ENCODE measurements at regions not wholly inside any gene's neighbourhood (a gene's known extent, or its start where the extent isn't known, plus 50 kb on each side); places are given as distances from the start of the nearest gene placed in this dataset.

DNA sequence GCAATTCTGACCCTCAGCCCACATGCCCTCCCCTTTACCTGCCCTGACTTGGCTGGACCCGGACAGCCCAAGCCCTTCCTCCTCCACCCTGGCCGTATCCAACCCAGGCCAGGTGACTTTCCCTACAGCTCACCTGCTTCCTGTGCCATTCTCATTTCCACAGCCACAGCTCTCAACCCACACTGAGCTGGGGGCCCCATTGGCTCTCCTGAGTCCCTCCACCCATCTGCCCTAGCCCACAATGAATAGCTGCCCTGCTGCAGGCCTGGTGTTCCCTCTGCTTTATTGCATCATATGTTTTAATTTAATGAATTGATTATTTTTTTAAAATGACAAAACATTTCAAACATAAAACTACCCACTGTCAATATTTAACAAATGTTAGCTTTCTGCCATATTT is 118.5 kb upstream of the BACH2 start:
- 63 to 87% (median 70%) methylated on average over 2 of the region's 2 CpGs for WGBS, 3 donors
- FAIRE-seq (no peak), DNase-seq (no peak)
- Histone ChIP-seq H3K27ac (ENCODE audit: low read depth in 1 of 3, low read length in 2 of 3) (no peak overlapping the region), H3K36me3 (ENCODE audit: control insufficient read depth in 3 of 3, insufficient read depth in 2 of 3, low read depth in 1 of 3, low read length in 3 of 3) (no peaks in the 10 kb centered on the region), H3K4me1 (ENCODE audit: control insufficient read depth in 3 of 3, insufficient read depth in 2 of 3, low read depth in 1 of 3, low read length in 2 of 3) (no peaks in the 10 kb centered on the region), H3K27me3 (ENCODE audit: control insufficient read depth in 3 of 3, insufficient read depth in 3 of 3, low read length in 3 of 3) (peaks cover 0 to 5% (median 0%) of the 10 kb centered on the region in 3 donors), H3K4me3 (ENCODE audit: low read depth in 1 of 3, low read length in 3 of 3) (no peak overlapping the region), H3K9me3 (ENCODE audit: control insufficient read depth in 2 of 2, insufficient read depth in 1 of 2, low read depth in 1 of 2, low read length in 1 of 2) (no peaks in the 10 kb centered on the region)

DNA sequence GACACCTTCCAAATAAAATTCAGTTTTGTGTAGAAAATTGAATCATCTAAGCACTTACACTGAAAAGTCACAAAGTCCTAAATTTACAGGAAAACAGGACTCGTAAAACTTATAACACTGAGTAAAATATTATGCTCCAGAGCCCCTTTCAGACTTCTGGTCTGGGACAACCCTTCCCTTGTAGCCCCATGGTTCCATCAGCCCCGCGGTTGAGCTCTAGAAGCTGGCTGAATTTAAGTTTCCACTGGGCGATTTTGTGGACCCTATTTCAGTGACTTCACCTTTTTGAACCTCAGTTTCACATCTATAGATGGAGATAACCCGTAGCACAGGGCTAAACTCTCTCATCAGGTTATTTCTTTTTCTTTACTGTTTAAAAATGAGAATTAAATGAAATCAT is 117.7 kb upstream of the BACH2 start:
- Histone ChIP-seq H3K27ac (ENCODE audit: low read depth in 1 of 3, low read length in 2 of 3) (no peak overlapping the region), H3K9me3 (ENCODE audit: control insufficient read depth in 2 of 2, insufficient read depth in 1 of 2, low read depth in 1 of 2, low read length in 1 of 2) (no peaks in the 10 kb centered on the region), H3K4me3 (ENCODE audit: low read depth in 1 of 3, low read length in 3 of 3) (no peak overlapping the region), H3K36me3 (ENCODE audit: control insufficient read depth in 3 of 3, insufficient read depth in 2 of 3, low read depth in 1 of 3, low read length in 3 of 3) (no peaks in the 10 kb centered on the region), H3K4me1 (ENCODE audit: control insufficient read depth in 3 of 3, insufficient read depth in 2 of 3, low read depth in 1 of 3, low read length in 2 of 3) (no peaks in the 10 kb centered on the region), H3K27me3 (ENCODE audit: control insufficient read depth in 3 of 3, insufficient read depth in 3 of 3, low read length in 3 of 3) (peaks cover 0 to 5% (median 0%) of the 10 kb centered on the region in 3 donors)
- WGBS, 3 donors = 51 to 64% (median 58%) methylated on average over 5 of the region's 5 CpGs
- no peak for DNase-seq
- no peak for FAIRE-seq

DNA sequence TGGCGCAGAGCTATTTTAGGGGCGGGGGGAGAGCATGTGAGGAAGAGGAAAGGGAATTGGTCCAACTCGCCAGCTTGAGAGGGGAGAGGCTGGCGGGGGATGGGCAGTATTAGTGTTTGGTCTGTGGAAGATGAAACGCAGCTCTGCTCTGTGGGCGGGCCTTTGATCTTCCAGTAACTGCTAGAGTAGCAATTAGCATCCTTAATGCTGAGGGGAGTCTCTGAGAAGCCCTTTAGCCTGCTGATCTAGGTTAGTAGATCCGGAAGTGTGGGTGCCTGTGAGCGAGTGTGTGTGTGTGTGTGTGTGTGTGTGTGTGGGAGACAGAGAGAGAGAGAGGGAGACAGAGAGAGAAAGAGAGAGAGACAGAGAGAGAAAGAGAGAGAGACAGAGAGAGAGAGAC is 117.2 kb upstream of the BACH2 start:
- Histone ChIP-seq H3K36me3 (ENCODE audit: control insufficient read depth in 3 of 3, insufficient read depth in 2 of 3, low read depth in 1 of 3, low read length in 3 of 3) (no peaks in the 10 kb centered on the region), H3K4me1 (ENCODE audit: control insufficient read depth in 3 of 3, insufficient read depth in 2 of 3, low read depth in 1 of 3, low read length in 2 of 3) (no peaks in the 10 kb centered on the region), H3K9me3 (ENCODE audit: control insufficient read depth in 2 of 2, insufficient read depth in 1 of 2, low read depth in 1 of 2, low read length in 1 of 2) (no peaks in the 10 kb centered on the region), H3K4me3 (ENCODE audit: low read depth in 1 of 3, low read length in 3 of 3) (peak overlapping the region in 1 of 3 donors; percentile 13), H3K27me3 (ENCODE audit: control insufficient read depth in 3 of 3, insufficient read depth in 3 of 3, low read length in 3 of 3) (peaks cover 0 to 5% (median 0%) of the 10 kb centered on the region in 3 donors), H3K27ac (ENCODE audit: low read depth in 1 of 3, low read length in 2 of 3) (no peak overlapping the region)
- FAIRE-seq (no peak), DNase-seq (peak; percentile 13 to 53)
- WGBS, 3 donors = 2 to 4% (median 4%) methylated on average over 8 of the region's 8 CpGs

DNA sequence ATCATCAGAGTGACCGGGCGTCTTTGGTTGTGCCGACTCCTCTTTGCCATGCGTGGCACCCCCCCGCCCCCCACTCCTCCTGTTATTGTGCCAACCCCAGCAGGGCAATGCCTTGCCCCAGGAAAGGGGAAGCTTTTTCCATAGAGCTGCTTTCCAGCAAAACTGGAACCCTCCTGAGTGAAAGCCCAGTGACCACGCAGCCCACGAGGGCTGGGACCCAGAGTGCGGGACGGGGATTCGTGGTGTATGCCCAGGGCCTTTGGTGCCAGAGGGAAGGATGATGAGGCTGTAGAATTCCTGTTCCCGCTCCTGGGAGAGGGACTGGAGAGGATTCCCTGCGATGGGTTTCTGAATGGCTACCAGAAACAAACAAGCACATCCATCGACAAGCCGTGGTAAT is 116.8 kb upstream of the BACH2 start:
- Histone ChIP-seq H3K4me3 (ENCODE audit: low read depth in 1 of 3, low read length in 3 of 3) (peak overlapping the region in 1 of 3 donors; percentile 13), H3K27me3 (ENCODE audit: control insufficient read depth in 3 of 3, insufficient read depth in 3 of 3, low read length in 3 of 3) (peaks cover 0 to 5% (median 0%) of the 10 kb centered on the region in 3 donors), H3K4me1 (ENCODE audit: control insufficient read depth in 3 of 3, insufficient read depth in 2 of 3, low read depth in 1 of 3, low read length in 2 of 3) (no peaks in the 10 kb centered on the region), H3K27ac (ENCODE audit: low read depth in 1 of 3, low read length in 2 of 3) (no peak overlapping the region), H3K9me3 (ENCODE audit: control insufficient read depth in 2 of 2, insufficient read depth in 1 of 2, low read depth in 1 of 2, low read length in 1 of 2) (no peaks in the 10 kb centered on the region), H3K36me3 (ENCODE audit: control insufficient read depth in 3 of 3, insufficient read depth in 2 of 3, low read depth in 1 of 3, low read length in 3 of 3) (no peaks in the 10 kb centered on the region)
- DNase-seq = no peak
- 52 to 63% (median 61%) methylated on average over 14 of the region's 14 CpGs for whole genome bisulfite sequencing, 3 donors
- no peak for FAIRE-seq

DNA sequence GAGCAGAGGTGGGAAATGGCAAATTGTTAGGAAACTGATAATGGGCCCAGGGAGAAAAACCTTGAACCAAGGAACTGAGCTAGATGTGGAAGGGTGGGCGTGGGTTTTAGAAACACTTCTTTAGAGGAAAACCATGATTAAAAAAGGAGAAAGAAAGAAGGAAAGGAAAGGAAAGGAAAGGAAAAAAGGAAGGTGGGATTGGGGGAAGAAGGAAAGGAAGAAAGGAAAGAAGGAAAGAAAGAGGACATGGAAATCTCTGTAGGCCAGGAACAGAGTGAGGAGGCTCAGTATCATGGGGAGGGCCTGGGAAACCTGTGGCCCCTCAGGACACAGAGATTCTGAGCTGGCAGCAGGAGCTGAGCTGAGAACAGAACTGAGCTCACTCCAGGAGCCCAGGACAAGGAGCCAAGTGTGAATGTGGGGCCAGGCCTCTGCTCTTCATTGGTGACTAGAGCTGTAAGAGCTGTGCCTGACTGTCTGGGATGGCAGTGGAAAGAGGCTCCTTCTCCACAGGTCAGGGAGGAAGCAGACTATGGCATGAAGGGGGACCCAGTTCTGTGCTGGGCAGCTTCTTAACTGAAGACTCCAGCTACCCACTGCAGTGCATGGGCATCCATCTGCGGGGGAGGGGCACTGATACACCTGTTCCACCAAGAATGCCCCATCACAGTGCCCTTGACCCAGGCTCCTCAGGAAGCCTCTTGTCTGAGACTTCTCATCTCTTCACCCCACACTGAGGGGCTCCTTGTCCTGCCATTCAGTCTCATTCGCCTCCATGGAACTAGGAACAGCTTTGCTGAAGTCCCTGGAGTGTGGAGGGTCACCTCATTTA is 116.1 kb upstream of the BACH2 start:
- no peaks in the 10 kb centered on the region for H3K9me3 ChIP-seq (ENCODE audit: control insufficient read depth in 2 of 2, insufficient read depth in 1 of 2, low read depth in 1 of 2, low read length in 1 of 2)
- no peak for DNase-seq
- no peak overlapping the region for H3K27ac ChIP-seq (ENCODE audit: low read depth in 1 of 3, low read length in 2 of 3)
- no peak overlapping the region for H3K4me3 ChIP-seq (ENCODE audit: low read depth in 1 of 3, low read length in 3 of 3)
- WGBS, 3 donors = 52 to 62% (median 53%) methylated on average over 3 of the region's 3 CpGs
- FAIRE-seq = no peak
- no peaks in the 10 kb centered on the region for H3K4me1 ChIP-seq (ENCODE audit: control insufficient read depth in 3 of 3, insufficient read depth in 2 of 3, low read depth in 1 of 3, low read length in 2 of 3)
- peaks cover 0 to 5% (median 0%) of the 10 kb centered on the region in 3 donors for H3K27me3 ChIP-seq (ENCODE audit: control insufficient read depth in 3 of 3, insufficient read depth in 3 of 3, low read length in 3 of 3)
- no peaks in the 10 kb centered on the region for H3K36me3 ChIP-seq (ENCODE audit: control insufficient read depth in 3 of 3, insufficient read depth in 2 of 3, low read depth in 1 of 3, low read length in 3 of 3)

DNA sequence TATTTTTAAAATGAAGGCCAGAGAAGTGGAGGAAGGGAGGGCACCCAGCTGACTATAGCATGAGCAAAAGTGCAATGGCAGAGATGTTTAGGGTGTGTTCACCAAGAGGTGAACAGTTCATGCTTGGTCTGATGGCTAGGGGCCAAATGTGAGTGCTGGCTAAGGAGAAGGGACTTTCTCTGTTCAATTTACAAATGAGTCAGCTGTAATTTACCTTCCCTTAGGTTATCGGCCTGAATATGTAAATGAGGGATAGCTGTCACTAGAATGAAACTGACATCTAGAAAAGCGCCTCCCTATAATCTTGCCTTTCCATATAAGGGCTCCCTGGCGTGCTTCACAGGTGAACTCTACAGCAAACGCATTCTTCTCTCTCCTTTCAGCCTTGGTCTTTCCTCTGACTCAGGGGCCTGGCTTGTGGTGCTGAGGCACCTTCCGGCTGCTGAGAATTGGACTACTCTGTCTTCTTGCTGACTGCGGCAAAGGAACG is 114.7 kb upstream of the BACH2 start:
- DNase-seq (peak in 1 of 2 donors; percentile 20), FAIRE-seq (no peak)
- Histone ChIP-seq H3K36me3 (ENCODE audit: control insufficient read depth in 3 of 3, insufficient read depth in 2 of 3, low read depth in 1 of 3, low read length in 3 of 3) (no peaks in the 10 kb centered on the region), H3K27ac (ENCODE audit: low read depth in 1 of 3, low read length in 2 of 3) (peak overlapping the region in 1 of 3 donors; percentile 30), H3K4me1 (ENCODE audit: control insufficient read depth in 3 of 3, insufficient read depth in 2 of 3, low read depth in 1 of 3, low read length in 2 of 3) (no peaks in the 10 kb centered on the region), H3K27me3 (ENCODE audit: control insufficient read depth in 3 of 3, insufficient read depth in 3 of 3, low read length in 3 of 3) (peaks cover 0 to 5% (median 0%) of the 10 kb centered on the region in 3 donors), H3K4me3 (ENCODE audit: low read depth in 1 of 3, low read length in 3 of 3) (no peak overlapping the region), H3K9me3 (ENCODE audit: control insufficient read depth in 2 of 2, insufficient read depth in 1 of 2, low read depth in 1 of 2, low read length in 1 of 2) (peaks cover 0 to 4% of the 10 kb centered on the region in 2 donors)
- WGBS, 3 donors = 44 to 70% (median 47%) methylated on average over 7 of the region's 7 CpGs

DNA sequence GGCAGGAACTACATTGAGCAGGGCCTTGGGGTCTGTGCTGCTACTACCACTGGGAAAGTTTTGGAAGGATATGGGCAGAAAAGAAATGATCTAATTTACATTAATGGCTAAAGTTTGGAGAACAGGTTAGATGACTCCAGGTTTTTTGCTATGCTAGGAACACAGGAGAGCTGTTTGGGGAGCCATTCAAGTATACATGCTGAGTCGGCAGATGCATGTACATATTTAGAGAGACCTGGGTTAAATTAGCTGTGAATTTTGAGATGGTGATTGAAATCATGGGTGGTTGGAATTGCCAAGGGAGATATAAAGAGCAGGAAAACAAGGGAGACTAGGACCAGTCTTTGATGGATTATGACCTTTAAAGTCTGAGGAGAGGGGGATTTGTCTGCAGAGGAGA is 113.1 kb upstream of the BACH2 start:
- no peak overlapping the region for H3K27ac ChIP-seq (ENCODE audit: low read depth in 1 of 3, low read length in 2 of 3)
- DNase-seq (no peak), FAIRE-seq (no peak)
- WGBS, 3 donors = 56 to 93% (median 86%) methylated on average over 1 of the region's 1 CpG
- no peaks in the 10 kb centered on the region for H3K36me3 ChIP-seq (ENCODE audit: control insufficient read depth in 3 of 3, insufficient read depth in 2 of 3, low read depth in 1 of 3, low read length in 3 of 3)
- no peak overlapping the region for H3K4me3 ChIP-seq (ENCODE audit: low read depth in 1 of 3, low read length in 3 of 3)
- H3K9me3 ChIP-seq (ENCODE audit: control insufficient read depth in 2 of 2, insufficient read depth in 1 of 2, low read depth in 1 of 2, low read length in 1 of 2) = peaks cover 0 to 4% of the 10 kb centered on the region in 2 donors
- H3K27me3 ChIP-seq (ENCODE audit: control insufficient read depth in 3 of 3, insufficient read depth in 3 of 3, low read length in 3 of 3) = peaks cover 0 to 5% (median 0%) of the 10 kb centered on the region in 3 donors
- no peaks in the 10 kb centered on the region for H3K4me1 ChIP-seq (ENCODE audit: control insufficient read depth in 3 of 3, insufficient read depth in 2 of 3, low read depth in 1 of 3, low read length in 2 of 3)

DNA sequence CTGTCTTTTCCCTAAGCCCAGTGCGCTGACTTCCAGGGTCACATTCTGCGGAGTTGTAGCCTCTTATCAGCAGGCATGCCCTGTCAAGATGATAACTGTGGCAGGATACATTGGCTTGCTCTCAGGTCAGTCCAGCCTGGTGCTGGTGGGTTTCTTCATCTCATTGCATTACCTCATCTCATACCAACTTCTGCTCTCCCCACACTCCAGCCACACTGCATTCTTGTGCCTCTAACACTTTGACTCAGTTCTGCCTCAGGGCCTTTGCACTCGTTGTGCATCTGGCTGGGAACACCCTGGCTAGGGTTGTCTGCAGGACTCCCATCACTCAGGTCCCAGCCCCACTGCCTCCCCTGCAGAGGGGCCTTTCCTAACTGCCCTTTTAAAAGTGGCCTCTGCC is 110.3 kb upstream of the BACH2 start:
- no peak for FAIRE-seq
- no peak overlapping the region for H3K27ac ChIP-seq (ENCODE audit: low read depth in 1 of 3, low read length in 2 of 3)
- H3K27me3 ChIP-seq (ENCODE audit: control insufficient read depth in 3 of 3, insufficient read depth in 3 of 3, low read length in 3 of 3) = peaks cover 0 to 3% (median 0%) of the 10 kb centered on the region in 3 donors
- peaks cover 0 to 4% of the 10 kb centered on the region in 2 donors for H3K9me3 ChIP-seq (ENCODE audit: control insufficient read depth in 2 of 2, insufficient read depth in 1 of 2, low read depth in 1 of 2, low read length in 1 of 2)
- no peak overlapping the region for H3K4me3 ChIP-seq (ENCODE audit: low read depth in 1 of 3, low read length in 3 of 3)
- DNase-seq = no peak
- 60 to 76% (median 75%) methylated on average over 3 of the region's 3 CpGs for WGBS, 3 donors
- no peaks in the 10 kb centered on the region for H3K36me3 ChIP-seq (ENCODE audit: control insufficient read depth in 3 of 3, insufficient read depth in 2 of 3, low read depth in 1 of 3, low read length in 3 of 3)
- no peaks in the 10 kb centered on the region for H3K4me1 ChIP-seq (ENCODE audit: control insufficient read depth in 3 of 3, insufficient read depth in 2 of 3, low read depth in 1 of 3, low read length in 2 of 3)
